ENCODE measurements at regions not wholly inside any gene's neighbourhood (a gene's known extent, or its start where the extent isn't known, plus 50 kb on each side); places are given as distances from the start of the nearest gene placed in this dataset.

GRCh38 chr7:26428571-26428970, 136.9 kb downstream of the SNX10 start:
- TF ChIP-seq CTCF (IDR thresholded peaks at IDR 0.05) (no peak), POLR2A (IDR thresholded peaks at IDR 0.05) (no peak)

Measured in stomach (tissue), 4 donors.